ELR (cell line): ENCODE measurements at regions not wholly inside any gene's neighbourhood (a gene's known extent, or its start where the extent isn't known, plus 50 kb on each side); places are given as distances from the start of the nearest gene placed in this dataset.
"Not testable (repeated sequence)": the region's sequence is repeated elsewhere in the genome, so short reads cannot be mapped to it uniquely, and the experiment has no call there.

Experiments used
- DNase-seq: peaks from one replicate; pipeline ENCODE4 v3.0.0-alpha.2; 2015; ENCODE audit warnings: low read depth

DNA sequence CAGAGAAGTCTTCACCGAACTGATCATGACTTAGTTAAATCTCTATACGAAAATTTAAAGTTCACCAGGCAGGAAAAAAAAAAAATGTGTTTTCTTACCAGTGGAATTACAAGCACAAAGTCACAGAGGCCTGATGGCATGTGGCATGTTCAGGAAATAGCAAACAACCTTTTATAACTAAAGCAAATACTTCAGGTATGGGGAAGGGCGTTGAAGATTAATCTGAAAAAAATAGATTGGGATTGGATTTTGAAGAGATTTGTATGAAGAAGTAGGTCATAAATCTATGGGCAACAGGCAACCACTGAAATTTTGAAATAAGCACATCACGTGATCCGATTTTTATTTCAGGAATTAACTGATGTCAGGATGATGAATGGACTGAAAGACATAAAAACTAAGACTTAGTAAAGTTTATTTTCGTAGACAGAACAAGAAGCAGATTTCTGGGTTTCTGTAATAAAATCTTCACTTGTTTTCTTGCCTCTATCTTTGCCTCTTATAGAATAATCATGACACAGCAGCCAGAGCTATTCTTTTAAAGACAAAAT lies 295.9 kb upstream of the ADGRL4 start:
- no peak for DNase-seq

DNA sequence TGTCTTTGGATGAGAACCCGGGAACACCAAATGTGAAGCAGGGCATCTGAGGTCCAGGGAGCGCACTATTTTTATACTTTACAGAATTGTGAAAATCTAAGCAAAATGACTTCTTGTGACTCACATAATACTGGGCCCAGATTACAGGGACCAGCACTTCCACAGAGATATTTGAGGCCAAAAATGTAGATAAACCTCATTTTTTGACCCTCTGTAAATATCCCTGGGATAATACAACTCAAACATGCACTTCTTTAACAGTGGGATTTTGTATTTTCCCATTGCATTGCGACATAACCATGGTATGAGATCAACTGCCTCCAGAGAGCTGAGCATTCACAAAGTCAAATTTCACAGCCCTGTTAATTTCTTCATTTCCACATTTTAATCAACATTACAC lies 289.4 kb upstream of the ADGRL4 start:
- DNase-seq: no peak

DNA sequence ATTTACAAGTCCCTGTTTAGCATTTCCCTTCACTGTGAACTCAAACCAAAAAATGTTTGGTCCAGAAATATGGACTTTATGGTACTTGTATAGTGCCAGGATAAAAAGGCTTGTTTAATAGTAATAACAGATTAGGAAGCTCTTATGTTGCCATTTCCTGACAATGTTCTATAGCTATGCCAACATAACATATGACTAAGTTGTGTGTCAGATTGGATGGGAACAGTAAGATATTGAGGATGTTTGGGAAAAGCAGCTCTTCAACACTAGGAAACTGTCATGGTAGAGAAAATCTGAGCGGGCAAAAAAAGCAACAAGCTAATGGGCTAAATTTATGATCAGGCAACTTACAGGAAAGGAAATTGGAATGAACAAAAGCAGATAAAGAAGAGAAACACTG lies 287.1 kb upstream of the ADGRL4 start:
- peak; percentile 78 for DNase-seq

DNA sequence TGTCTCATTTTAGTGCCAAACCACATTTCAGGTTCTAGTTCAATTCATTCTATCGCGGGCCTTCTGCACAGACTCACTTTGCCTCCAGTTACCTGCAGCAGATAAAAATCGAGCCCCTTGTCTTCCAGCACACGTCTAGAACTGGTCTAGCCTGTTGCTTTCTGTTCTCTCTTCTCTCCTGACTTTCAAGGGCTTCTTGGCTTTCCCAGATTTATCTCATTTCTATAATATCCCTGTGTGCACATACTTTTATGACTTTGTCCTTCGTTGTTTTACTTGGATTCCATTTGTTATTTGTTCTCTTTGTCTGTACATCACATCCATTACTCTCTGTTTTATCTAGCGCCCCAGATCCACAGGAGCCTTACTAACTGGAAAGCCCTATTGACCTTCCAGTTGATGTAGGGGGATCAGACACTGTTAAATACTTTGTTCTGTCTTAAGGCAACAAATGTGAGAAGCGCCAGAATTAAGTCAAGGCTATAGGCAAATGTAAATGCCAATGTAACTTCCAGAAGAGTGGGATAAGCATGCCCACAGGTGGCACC lies 284.5 kb upstream of the ADGRL4 start:
- no peak for DNase-seq

DNA sequence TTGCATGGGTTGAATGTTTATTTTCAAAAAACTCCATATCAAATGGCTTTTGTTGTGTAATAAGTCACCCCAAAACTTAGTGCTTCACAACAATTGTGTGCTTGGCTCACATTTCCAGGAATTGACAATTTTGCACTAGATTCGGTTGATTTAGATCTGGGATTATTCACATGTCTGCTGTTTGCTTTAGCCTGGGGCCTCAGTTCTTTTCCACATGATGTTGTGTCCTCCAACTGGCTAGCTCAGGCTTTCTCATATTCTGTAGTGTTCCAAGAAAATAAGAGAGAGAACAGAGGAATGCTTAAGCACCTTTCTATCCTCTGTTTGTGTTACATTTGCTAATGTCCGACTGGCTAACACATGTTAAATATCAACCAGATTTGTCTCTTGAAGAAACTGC lies 281.5 kb upstream of the ADGRL4 start:
- no peak for DNase-seq

DNA sequence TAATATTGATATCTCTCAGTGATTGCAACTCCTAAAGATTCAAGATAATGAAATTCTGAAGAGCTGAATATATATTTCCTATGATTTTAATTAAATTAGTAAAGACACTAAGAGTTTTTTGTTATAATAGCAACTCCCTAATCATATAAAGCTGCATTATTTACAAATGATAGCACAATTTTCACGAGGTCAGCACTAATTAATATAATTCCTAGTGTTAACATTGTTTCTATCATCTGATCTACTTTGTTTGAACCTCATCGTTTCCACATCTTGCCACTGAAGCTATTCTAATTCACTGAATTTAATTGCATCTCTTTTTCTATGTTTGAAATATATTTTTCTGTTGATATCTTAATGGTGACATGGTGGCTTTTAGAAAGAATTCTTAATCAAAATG lies 279.1 kb upstream of the ADGRL4 start:
- no peak for DNase-seq

DNA sequence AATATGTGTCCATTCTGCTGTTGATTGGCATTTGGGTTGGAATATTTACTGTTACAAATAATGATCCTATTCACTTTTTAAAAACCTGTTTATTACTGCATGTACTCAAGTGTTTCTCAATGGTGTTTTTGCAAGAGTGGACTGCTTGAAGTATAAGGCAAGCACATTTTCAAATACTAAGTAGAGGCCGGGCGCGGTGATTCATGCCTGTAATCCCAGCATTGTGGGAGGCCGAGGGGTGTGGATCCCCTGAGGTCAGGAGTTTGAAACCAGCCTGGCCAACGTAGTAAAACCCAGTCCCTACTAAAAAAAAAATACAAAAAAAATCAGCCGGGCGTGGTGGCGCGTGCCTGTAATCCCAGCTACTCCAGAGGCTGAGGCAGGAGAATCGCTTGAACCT lies 276.9 kb upstream of the ADGRL4 start:
- DNase-seq: no peak

DNA sequence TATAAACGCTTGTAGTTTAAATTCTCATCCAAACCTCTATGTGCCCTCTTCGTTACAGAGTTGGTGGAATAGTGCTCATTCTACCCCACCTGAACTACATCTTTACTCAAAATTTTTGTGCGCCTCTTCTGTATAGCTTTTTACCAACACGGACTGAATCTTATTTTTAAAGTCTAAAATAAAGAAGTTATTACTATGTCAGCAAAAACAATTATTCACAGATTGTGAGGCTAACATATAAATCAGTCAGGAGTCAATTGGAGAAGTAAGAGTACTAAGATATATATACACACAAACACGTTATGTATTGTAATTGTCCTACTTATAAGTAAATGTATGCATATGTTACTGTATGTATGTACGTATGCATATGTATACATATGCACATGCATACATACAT lies 274.9 kb upstream of the ADGRL4 start:
- no peak for DNase-seq

DNA sequence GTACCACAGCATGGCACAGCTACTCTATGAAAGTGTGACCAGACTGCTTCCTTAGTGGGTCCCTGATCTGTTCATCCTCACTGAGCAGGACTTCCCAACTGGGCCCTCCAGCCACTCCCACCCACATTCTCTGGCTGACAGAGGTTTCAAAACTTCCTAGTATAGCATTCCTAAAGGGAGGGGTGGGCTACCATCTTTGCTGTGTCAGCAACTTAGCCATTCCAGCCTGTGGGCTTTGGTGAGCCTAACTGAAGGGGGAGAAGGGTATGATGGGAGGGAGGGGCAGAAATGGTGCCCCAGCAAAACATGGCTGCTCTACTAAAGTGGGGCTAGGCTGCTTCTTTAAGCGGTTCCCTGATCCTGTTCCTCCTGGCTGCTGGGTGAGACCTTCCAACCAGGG lies 265.2 kb upstream of the ADGRL4 start:
- no peak for DNase-seq

DNA sequence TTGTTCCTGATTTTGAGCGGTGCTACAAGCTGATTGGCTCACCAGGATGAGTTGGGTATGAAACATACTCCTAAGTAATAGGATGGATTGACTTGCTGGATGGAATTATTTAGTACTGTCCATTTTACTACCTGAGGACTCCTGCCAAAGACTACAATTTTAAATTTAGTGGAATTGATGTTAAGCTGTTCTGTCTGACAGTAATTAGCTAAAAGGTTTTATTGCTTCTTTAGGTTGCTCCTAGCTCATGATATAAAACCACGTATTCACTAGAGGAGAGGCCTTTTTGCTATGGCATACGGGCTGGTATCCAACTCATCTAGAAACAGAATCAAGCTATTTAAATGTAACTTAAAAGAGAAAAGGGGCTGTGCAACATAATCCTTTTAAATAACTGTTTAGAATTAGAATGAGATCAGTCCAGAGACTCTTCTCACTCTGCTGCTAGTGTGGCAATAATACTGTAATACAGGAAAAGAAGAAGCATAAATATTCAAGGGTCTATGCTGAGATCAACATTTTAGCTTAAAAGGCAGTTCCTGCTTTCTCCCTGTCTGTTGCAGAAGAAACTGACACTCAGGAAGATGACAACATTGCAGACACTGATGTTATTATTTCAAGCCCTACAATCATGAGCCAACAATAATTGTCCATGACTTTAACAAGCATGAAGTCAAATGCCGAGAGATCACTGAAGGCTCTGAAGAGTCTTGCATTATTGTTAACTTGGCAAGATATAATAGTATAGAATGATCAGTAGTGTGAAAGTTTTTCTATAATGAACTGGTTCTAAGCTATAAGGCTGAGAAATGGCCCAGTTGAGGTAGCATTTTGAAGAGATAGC lies 258.7 kb upstream of the ADGRL4 start:
- DNase-seq: no peak

DNA sequence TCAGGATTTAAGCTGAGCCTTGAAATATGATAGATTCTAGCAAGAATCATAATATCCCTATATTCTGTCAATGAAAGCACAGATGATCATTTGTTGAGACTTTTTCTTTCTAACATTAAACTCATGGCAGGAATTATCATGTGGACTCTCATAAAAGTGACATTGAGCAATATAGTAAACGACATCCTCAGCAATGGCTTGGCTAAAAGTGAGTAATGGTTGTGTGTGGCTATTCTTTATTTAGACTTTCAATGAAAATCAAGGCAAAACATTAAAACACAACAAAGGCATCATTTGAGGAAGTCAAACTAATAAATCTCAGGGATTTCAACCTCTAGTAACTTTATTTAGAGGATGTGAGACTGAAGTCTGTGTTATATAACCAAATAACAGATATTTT lies 257.8 kb upstream of the ADGRL4 start:
- no peak for DNase-seq

DNA sequence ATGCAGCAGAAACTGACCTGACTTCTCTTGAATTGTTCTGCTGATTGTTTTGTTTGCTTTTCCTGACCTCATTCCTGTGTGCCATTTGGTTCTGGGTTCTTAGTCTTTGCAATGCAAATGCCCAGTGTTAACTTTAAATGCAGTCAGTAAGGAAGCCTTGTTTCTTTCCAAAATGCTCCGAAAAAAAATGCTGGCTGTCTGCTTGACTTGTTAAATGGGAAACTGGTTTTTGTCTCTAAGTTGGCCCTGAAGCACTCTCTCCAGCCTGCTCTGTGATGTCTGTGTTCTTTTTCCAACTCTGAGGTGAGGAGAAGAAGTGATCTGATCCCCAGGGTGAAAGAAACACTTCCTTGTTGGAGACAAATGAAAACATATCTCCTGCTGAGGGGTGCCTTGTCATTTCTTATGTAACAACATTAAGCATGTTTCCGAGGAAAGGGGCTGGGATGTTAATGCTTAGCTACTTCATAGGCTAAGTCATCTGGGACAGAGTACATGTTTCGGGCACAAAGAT lies 256.3 kb upstream of the ADGRL4 start:
- DNase-seq: no peak

DNA sequence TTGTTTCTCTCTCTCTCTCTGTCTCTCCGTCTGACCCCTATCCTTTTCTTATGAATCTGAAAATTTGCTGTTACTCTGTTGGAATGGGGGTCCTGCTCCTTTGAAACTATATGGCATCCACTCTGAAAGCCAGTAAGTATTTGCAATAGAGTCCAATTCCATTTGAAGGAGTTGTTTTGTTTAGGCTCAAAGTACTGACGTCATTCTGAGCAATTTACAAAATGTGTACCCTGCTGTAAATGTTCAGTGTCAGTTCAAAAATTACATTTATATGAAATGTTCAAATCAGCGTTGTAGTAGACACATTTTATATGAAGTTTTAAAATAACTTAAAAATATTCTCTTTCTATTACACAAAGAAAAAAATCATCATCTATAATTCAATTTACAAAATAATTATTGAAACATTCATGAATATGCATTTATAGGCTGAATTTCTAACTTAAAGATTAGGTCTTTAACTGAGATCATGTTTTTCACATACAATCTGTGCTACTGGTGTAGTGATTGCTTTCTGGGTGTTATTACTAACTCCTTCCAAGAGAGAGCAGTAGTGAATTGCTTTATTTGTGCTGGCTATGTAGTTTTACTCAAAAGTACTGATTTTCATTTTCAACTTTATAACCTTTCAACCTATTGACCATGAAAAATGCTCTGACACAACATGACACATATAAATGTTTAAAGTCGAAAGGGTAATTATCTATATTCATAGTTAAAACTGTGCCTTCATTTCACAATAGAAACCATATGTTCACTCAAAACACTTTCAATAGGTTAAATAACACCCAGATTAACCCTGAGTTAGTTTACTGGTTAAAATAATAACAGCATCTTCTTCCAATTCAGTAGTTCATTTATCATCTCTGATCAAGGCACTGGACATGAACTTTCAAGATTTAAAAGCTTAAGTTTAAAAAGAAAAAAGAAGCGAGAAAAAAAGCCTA lies 253.1 kb upstream of the ADGRL4 start:
- DNase-seq: peak; percentile 75

DNA sequence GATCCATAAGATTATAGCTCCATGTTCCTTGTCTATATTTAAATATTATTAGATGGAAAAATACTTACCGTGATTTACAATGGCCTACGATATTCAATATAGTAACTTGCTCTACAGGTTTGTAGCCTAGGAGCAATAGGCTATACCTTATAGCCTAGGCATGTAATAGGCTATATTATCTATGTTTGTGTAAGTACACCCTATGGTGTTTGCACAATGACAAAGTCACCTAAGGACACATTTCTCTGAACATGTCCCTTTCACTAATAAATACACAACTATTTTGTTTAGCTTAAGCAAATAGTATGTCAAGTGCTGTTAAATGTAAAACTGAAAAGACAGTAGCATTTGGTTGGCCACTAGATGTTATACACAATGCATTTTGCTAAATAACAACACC lies 248.9 kb upstream of the ADGRL4 start:
- DNase-seq: no peak

DNA sequence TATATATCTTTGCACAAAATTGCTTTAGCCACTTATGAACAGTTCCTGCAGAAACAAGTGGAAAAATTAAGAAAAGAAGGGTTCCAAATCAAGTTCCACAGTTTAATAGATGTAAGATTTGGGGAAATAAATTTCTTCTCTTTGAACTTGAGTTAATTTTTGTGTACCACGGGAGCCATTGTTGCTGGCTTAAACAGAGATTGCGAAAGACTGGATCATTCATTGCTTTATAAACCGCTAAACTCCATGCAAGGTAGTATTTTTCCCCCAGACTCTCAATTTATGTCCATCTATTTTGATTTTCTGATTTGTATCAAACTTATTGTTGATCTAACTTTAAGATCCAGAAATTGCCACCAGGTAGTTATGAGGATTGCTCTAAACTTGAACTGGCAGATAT lies 246.1 kb upstream of the ADGRL4 start:
- DNase-seq: no peak

DNA sequence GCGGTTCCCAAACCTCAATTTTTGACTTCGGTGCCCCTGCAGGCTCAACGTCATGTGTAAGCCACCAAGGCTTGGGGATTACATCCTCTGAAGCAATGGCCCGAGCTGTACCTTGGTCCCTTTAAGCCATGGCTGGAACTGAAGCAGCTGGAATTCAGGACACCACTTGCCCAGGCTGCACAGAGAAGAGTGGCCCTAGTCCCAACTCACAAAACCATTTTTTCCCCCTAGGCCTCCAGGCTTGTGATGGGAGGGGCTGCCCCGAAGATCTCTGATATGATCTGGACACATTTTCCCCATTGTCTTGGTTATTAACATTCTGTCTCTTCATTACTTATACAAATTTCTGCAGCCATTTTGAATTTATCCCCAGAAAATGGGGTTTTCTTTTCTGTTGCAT lies 233.3 kb upstream of the ADGRL4 start:
- no peak for DNase-seq

DNA sequence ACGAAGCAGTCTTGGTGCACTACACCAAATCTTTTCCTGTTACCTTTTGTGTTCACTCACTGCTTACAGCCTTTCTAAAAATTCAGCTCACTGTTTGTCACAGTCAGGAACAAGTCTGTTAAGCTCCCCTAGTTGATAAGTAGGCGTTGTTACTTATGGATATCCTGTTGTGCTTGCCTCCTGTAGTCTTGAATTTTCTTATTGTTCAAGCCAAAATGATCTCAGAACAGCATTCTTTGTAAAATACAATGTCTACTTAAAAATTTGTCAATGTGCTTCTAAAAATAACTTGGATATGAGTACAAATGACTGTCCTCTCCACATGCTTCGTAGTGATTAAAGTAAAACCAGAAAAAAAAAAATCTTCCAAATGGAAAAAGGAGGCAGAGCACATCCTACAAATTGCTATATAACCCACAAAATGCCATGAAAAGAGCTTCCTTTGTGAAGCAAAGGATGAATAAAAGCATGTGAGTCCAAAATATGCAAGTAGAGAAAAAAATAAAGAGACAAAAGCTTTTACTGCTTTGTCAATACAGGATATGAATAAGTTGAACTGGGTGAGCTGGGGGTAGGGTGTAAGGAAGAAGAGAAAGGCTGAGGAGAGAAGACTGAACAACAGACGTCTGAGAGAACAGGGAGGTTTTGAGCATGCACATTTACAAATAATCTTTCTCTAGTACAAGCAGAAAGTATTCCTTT lies 228.9 kb upstream of the ADGRL4 start:
- DNase-seq: peak; percentile 11

DNA sequence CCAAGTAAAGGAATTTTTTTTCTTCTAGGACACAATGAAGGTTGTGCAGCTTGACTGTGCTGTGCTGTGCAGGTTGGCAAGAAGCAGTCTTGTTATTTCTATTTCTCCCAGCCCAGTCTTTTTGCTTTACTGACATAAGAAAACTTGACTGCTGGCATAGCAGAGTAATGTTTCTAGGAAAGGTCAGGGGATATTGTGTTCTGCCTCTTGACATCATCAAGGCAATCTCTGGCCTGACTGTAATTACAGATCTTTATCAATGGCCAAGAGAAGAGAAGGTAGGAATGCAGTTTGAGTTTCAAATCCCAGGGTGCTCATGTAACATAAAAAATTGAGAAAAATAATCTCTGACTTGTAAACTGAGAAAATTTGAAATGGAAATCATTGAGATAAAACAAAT lies 226.3 kb upstream of the ADGRL4 start:
- DNase-seq: no peak

DNA sequence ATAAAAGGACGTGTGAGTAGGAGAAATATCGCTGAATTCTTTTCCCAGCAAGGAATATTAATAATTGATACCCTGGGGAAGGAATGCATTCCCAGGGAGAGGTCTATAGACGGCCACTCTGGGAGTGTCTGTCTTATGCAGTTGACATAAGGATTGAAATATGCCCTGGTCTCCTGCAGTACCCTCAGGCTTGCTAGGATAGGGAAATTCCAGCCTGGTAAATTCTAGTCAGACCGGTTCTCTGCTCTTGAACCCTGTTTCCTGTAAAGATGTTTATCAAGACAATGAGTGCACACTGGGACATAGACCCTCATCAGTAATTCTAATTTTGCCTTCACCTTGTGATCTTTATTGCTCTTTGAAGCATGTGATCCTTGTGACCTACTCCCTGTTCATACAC lies 224.2 kb upstream of the ADGRL4 start:
- DNase-seq: not testable (repeated sequence)

DNA sequence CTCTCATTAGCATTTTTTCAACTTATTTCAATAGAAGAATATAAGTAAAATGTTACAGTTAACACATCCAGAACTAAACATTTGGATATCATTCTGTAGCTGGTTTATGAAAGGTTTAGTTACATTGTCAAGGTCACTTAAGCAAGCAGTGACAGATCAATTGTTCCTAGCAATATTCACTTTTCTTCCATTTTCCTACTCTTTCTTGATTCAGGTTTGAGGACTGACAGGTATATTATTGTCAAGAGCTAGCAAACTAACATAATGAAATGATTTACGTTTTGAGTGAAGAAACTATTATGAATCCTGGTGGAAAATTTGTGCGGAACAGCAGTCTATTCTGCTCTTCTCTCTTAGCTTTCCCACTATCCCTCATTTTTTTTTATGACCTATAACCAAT lies 220.4 kb upstream of the ADGRL4 start:
- DNase-seq: no peak

DNA sequence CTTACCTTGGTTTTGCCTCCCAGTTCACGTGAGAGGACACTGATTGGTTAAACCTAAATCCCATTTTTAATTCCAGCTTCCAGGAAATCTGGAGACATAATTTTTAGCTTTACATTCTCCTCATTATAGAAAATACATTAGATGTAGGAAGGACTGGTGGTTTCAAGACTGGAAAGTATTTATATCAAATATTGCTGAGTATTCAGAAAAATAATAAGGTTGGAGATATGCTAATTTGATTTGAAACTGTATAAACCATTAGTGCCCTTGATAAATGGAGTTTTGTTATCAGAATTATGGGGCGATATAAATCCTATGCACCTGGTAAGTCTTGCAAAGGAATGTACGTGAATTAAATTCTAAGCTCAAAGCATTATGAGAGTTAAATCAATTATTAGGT lies 218.0 kb upstream of the ADGRL4 start:
- DNase-seq: no peak

DNA sequence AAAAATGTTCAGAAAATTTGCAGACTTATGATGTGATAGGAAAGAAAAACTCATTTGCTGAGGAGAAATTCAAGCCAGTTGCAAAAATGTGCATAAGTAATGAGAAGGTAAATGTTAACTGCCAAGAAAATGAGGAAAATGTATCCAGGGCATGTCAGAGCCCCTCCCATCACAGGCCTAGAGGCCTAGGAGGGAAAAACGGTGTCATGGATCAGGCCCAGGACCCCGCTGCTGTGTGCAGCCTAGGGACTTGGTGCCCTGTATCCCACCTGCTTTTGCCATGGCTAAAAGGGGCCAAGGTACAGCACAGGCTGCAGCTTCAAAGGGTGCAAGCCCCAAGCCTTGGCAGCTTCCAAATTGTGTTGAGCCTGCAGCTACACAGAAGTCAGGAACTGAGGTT lies 214.0 kb upstream of the ADGRL4 start:
- no peak for DNase-seq
